NCI-H2081 treated with DMSO at 0.1 percent for 48 hours (cell line): ENCODE measurements at regions not wholly inside any gene's neighbourhood (a gene's known extent, or its start where the extent isn't known, plus 50 kb on each side); places are given as distances from the start of the nearest gene placed in this dataset.

Experiments used
- DNase-seq: peaks from one replicate; lab custom pipeline; 2025; lab: John Stamatoyannopoulos, UW

DNA sequence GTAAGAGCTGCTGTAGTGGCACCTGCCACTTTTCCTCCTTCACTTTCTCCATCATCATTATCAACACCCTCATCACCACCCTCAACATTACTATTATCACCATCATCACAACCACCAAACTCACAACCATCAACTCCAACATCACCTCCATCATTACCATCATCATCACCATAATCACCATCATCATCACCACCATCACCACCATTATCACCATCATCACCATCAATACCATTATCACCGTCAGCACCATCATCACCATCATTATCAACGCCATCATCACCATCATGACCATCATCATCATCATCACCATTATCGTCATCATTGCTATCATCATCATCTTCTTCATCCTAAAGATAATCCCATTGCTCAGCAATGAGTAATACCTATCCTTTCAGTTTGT is 255.8 kb downstream of the CYRIA start:
- no peak for DNase-seq

DNA sequence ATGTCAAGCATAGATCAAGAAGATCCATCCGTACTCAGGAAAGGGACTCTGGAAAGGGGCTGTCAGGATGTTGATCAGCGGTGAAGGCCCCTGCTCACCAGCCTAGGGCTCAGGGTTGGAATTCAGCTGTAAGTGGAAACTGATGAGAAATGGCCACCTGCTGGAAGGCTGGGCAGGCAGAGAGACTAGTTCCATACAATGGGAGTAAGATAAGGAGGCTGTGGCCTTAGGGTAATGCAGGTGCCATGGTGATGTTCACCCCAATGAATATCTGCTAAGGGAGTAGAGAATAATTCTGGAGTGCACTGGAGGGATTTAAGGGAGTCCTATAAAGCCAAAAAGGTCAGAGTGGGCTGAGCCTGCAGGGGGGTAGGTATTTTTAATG is 256.6 kb downstream of the CYRIA start:
- no peak for DNase-seq

- no peak for DNase-seq
These were observed 257.2 kb downstream of the CYRIA start for GRCh38 chr2:16408331-16409005.

- no peak for DNase-seq
These were observed 258.3 kb downstream of the CYRIA start for GRCh38 chr2:16407358-16407757.

DNA sequence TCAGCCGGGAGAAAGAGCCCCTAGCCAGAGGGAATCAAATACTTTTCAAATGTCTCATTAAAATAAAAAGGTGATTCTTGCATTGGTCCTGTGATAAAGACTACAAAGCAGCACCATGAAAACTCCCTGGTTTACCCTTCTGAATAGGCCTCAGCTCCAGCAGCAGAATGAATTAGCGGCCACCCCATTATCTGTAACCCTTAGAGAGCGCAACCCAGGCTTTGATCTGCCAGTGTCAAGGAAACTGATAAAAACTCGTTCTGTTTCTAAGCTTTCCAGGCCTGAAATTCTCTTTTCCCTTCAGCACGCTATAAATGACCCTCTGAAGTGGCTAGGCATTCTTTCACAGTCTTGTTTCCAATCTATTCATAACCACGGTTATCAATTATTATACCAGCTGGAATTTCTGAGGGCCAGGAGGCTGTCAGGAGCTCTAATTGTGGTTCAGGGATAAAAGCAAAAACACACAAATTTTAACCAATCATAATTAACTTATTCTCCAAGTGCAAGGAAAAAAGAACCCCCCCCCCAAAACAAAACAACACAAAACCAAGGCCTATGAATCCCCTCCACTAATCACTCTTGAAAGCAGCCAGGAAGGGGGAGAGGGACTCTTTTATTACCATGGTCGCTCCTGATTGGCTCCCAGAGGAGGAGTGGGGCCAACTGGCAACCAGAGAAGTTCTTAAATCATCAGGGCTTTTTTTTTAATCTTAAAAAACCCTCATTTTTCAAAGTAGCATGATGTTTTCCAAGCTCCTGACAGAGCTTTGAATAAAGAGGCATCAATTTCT is 258.9 kb downstream of the CYRIA start:
- no peak for DNase-seq

- DNase-seq, result no peak
These were observed 260.1 kb downstream of the CYRIA start for GRCh38 chr2:16405551-16405950.

- no peak for DNase-seq
These were observed 260.9 kb downstream of the CYRIA start for GRCh38 chr2:16404551-16405300.

GRCh38 chr2:16404146-16404545 is 261.5 kb downstream of the CYRIA start:
- DNase-seq, result no peak

DNA sequence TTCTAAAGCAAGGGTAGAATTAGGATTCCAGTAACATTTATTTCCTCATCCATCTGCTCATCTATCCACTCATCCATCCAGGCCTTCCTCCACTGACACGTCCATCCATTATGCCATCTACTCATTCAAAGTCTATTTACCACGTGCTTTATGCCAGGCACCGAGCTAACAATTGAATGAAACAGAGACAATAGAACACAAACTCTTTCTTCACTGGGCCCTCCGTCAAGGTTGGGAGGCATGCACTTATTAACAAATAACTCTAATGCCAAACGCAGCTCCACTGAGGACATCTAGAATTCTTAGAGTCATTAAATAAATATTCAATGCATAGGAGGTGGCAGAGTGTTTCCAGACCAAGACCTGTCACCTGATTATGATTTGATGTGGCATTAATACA is 262.7 kb downstream of the CYRIA start:
- DNase-seq, result no peak

DNA sequence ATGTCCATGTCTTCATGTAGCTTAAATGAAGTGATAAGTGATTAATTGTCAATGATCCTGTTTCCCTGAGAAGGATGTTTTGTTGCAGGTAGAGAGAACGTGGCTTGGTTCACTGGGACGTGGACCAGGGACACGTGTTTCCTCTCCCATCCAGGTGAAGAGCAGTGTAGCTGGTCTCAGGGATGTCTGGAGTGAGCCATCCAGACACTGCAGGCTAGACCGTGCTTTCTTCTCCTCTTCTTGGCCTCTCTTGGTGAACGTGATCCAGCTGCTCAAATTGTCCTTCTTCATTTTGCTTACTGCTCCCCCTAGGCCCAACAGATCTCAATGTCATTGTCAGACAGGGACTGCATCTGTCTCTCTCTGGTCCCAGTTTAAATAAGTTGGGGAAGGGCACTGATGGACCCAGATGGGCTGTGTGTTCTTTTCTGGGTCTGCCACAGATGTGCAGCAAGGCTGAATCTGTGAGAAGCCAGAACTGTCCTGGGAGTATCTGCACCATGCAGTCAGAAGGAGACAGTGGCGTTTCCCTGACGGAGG is 263.8 kb downstream of the CYRIA start:
- no peak for DNase-seq

GRCh38 chr2:16400127-16400623 is 265.5 kb downstream of the CYRIA start:
- no peak for DNase-seq

- no peak for DNase-seq
These were observed 267.1 kb downstream of the CYRIA start for GRCh38 chr2:16398486-16399043.

- DNase-seq, result no peak
These were observed 267.8 kb downstream of the CYRIA start for GRCh38 chr2:16397681-16398475.

- DNase-seq, result no peak
These were observed 268.6 kb downstream of the CYRIA start for GRCh38 chr2:16396986-16397385.

GRCh38 chr2:16396171-16396570 is 269.5 kb downstream of the CYRIA start:
- no peak for DNase-seq

DNA sequence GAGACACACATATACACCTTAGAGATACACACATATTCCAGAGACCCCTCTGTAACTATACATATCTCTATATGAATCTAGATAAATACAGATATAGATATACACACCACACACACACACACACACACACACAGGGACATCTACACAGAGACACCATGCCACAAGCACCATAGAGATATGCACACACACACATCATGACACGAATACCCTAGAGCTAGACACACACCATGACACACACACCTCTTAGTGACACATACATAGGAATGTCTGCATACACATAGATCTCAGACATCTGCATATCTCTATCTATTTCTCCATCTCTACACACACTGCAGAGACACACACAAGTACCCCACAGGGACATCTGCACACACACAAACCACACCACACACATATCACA is 270.0 kb downstream of the CYRIA start:
- DNase-seq, result no peak

DNA sequence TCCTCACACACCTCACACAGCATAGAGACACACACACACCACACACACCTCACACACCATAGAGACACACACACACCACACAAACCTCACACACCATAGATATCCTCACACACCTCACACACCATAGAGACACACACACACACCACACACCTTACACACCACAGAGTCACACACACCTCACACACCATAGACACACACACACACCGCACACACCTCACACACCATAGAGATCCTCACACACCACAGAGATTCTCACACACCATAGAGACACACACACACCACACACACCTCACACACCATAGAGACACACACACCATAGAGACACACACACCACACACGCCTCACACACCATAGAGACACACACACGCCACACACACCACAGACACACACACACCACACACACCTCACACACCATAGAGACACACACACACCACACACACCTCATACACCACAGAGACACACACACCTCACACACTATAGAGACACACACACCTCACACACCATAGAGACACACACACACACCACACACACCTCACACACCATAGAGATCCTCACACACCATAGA is 270.6 kb downstream of the CYRIA start:
- DNase-seq, result no peak

GRCh38 chr2:16394072-16394985 is 271.3 kb downstream of the CYRIA start:
- no peak for DNase-seq

DNA sequence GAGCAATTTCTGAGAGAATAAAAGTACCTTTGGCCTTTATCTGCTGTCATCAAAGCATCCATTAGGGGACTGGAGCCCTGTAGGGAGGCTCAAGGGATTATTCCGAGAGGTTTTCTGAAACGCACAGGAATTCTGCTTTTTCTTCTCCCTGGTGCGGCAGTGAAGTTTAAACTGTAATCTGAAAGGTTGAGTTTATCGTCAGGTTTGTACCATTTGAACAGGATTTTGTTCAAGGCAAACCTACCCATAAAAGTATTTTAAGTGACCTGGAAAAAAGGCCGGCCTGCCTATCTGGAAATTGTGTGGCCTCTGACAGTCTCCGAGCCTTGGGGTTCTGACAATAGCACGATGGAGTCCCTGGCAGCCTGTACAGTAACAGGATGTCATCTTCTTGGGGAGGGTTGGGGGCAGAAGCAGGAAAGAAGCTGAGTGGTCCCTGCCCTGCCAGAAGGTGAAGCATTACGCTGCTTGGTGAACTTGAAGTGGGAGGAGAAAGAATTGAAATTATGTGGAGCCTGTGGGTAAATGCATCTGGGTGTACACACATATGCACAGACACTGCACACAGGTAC is 272.0 kb downstream of the CYRIA start:
- DNase-seq, result no peak
